NOMO-1 (cell line): ENCODE measurements at regions not wholly inside any gene's neighbourhood (a gene's known extent, or its start where the extent isn't known, plus 50 kb on each side); places are given as distances from the start of the nearest gene placed in this dataset.

ENCODE experiments used
- DNase-seq, 2 experiments: peaks; one replicate each; lab custom pipeline; 2025; ENCODE audit not compliant: unreplicated experiment in 2 of 2; lab: John Stamatoyannopoulos, UW

- no peak for DNase-seq
Observed at GRCh38 chr2:6381326-6381725, 484.4 kb downstream of the CMPK2 start.

- no peak for DNase-seq
Observed at GRCh38 chr2:6384341-6384740, 481.4 kb downstream of the CMPK2 start.

DNA sequence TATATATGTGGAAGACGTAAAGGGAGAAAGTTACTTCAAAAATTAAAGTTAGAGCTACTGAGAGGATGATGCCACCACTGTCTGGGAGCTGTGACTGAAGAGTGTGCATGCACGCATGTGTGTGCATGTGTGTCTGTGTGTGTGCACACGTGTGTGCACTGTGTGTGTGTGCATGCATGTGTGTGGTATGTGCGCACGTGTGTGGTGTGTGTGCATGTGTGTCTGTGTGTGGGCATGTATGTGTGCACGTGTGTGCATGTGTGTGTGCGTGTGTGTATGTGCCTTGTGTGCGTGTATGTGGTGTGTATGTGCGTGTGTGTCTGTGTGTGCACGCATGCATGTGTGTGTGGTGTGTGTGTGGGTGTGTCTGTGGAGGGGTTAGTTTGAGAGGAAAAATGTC, 473.4 kb downstream of the CMPK2 start:
- DNase-seq, result no peak

GRCh38 chr2:6392966-6393365, 472.7 kb downstream of the CMPK2 start:
- DNase-seq, result no peak

- DNase-seq, result no peak
Observed at GRCh38 chr2:6393819-6394218, 471.9 kb downstream of the CMPK2 start.

- DNase-seq, result no peak
Observed at GRCh38 chr2:6394276-6394675, 471.4 kb downstream of the CMPK2 start.

DNA sequence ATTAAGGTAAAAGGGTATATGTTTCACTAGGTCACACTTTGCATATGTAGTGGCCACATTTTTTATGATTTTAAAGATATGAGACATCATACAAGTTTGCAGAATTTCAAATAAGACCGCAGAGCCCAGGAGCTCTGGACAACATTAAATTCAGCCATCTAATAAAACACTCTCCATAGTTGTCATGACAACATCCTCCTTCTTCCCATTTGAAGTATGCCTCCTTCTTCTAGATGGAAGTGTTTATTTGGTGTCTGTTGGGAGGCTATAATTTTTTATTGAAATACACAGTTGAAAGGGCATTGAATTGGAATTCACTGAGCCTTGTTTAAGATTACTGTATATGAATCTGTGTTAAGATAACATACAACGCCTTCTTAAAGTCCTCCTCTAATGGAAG, 467.3 kb downstream of the CMPK2 start:
- DNase-seq, result no peak

- no peak for DNase-seq
Observed at GRCh38 chr2:6401301-6401700, 464.4 kb downstream of the CMPK2 start.

DNA sequence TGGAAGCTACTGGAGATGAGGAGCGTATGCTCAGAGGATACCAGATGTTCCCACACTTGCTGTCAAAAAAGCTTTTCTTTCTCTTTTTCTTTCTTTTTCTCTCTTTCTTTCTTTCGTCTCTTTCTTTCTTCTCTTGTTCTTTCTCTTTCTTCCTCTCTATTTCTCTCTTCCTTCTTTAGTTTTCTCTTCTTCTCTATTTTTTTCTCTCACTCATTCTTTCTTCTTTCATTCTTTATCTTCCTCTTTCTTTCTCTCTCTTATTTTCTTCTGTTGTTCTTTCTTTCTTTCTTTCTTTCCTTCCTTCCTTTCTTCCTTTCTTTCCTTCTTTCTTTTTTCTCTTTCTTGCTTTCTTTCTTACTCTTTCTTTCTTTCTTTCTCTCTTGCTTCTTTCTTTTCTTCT, 457.6 kb downstream of the CMPK2 start:
- no peak for DNase-seq

DNA sequence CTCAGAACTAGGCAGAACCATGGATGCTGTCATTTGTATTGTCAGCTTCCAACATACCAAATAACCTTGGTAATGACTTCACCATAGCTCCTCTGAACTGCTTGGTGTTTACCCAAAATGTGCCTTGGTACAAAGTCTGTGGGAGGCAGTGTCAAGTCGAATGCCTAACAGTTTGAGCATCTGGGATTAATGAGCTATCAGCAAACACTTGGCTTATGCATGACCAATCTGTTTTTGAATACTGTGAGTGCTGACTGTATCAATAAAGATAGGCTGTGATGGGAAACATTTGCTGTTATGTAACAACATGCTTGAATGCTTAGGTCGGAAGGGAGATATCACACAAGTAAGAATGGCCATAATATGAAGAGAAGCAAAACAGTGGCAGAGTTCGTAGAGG, 455.4 kb downstream of the CMPK2 start:
- no peak for DNase-seq

GRCh38 chr2:6412533-6413091, 453.1 kb downstream of the CMPK2 start:
- DNase-seq, result no peak

DNA sequence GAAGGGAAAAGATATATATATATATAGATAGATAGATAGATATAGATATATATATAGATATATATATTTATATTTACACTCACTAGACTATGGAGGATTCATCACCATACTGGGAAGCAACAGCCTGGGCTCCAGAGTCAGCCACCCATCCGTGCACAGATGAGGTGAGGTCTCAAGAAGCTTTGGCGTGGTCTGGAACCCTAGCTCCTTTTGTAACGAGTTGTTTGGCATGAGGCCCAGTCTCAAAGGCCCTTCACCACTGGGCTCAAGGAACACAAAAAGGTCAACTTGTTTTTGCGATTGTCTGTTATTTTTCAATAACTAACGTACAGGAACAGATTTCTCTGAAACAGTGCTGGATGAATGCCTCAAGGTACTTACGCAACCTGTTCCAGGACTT, 448.7 kb downstream of the CMPK2 start:
- DNase-seq, result no peak

DNA sequence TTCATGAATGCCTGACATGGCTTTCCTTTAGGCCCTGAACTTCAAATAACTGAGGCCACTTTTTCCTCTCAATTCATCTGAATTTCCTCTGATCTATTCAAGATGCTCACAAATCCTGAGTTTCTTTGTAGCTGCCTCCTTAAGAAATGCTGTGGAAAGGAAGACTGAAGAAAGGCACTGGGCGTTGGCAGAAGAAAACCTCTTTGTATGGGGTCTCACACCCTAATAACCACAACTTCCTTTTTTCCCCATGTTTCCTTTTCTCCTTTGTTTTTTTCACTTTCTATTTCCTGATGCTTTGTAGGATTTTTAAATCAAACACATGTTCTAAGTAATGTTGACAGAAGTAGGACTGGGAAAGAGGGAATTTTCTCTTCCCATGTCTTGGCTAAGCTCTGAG, 447.4 kb downstream of the CMPK2 start:
- no peak for DNase-seq

DNA sequence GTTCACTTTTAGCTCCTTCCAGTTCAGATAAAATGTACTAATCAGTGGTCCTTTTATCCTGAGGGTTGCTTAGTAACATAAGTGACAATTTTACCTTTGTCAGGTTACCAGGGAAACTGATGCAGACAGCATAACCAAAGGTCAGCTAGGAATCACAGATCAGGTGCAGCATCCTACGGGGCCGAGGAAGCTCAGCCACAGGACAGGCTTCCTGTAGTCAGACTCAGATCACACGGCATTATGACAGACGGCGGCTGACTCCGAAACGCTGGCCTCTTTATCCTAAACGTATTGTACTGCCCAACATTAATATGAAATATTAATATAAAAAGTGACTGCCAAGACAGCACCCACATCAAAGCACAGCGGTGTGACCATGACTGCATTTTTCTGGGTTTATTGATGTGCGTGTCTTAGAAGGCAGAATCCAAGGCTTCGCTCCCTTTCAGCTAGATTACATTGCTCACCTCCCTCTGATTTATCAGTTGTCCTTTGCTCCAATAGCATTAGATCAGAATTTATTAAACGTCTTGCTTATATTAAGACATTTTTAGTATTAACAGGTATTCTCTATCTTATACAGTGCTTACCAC, 444.5 kb downstream of the CMPK2 start:
- DNase-seq, result no peak

GRCh38 chr2:6421888-6422287, 443.8 kb downstream of the CMPK2 start:
- DNase-seq, result no peak

- no peak for DNase-seq
Observed at GRCh38 chr2:6423157-6423556, 442.6 kb downstream of the CMPK2 start.

GRCh38 chr2:6423944-6424343, 441.8 kb downstream of the CMPK2 start:
- no peak for DNase-seq

DNA sequence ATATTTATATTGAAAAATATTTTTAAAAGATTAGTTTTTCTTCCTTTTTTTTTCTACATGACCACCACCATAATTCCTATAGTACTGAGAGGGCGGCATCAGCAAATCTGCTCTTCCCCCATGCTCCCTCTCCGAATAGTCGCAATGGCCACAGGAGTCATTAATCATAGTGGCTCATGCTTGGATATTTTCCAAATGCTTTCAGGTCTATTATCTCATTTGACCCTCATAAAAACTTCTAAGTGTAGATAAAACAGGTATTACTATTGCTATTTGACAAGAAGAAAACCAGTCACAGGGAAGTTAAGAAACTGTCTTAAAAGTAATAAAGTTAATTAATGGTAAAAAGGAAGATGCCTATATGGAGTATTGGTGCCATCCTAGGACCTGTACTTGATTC, 440.7 kb downstream of the CMPK2 start:
- DNase-seq, result no peak

GRCh38 chr2:6429210-6429986, 436.3 kb downstream of the CMPK2 start:
- DNase-seq, result no peak

DNA sequence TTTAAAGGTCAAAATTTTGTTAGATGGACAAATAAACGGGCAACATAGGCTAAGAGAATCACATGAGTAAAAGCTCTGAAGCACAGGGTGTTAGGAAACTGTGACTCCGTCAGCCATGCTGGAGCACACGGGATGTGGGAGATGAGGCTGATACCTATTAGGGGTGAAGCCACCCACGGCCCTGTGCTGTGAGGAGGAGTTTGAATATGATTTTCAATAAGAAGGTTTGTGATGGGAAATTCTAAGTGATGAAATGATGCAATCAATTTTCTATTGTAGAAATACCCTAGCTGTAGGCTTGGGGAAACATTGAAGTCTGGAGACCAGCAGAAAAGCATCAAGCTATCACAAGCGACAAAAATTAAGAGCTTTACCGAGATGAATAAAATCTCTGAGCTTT, 431.3 kb downstream of the CMPK2 start:
- DNase-seq, result no peak

DNA sequence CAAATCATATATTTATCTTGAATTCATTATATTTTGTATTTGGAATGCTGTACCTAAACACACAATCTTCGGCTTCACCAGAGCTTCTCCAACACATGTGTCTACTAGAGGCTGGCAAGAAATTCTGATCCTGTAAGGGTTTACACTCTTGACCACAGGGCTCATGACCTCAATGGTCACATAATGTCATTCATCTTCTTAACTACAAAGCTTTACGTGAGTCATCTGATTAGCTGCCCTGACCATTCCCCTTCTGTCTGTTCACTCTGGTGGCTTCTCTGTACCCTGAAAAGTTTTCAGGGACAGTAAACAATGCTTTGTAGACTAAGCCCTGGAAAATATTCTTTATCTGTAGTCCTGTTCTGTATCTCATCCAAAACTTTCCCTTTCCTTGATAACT, 423.9 kb downstream of the CMPK2 start:
- no peak for DNase-seq

- DNase-seq, result no peak
Observed at GRCh38 chr2:6442252-6442985, 423.3 kb downstream of the CMPK2 start.
